ENCODE measurements at regions not wholly inside any gene's neighbourhood (a gene's known extent, or its start where the extent isn't known, plus 50 kb on each side); places are given as distances from the start of the nearest gene placed in this dataset.
"Not testable (repeated sequence)": the region's sequence is repeated elsewhere in the genome, so short reads cannot be mapped to it uniquely, and the experiment has no call there.

GRCh38 chr4:64899563-64899962 lies 490.3 kb upstream of the TECRL start (continued):
- TF ChIP-seq ZNF462 (CRISPR knock-in tag; IDR thresholded peaks at IDR 0.05) (no peak), CTCF (conservative IDR thresholded peaks at IDR 0.05; ENCODE audit: low read depth in 2 of 2) (no peak), ETS1 (IDR thresholded peaks at IDR 0.05) (no peak), STAT1 (IDR thresholded peaks at IDR 0.05; ENCODE audit: unreplicated experiment) (no peak), POLR2AphosphoS5 (IDR thresholded peaks at IDR 0.05; ENCODE audit: low read depth) (no peak)

GRCh38 chr4:64899030-64899429 lies 489.8 kb upstream of the TECRL start:
- not testable (repeated sequence) for H3K4me3 Mint-ChIP-seq; ATAC-seq; H3K36me3 Mint-ChIP-seq (ENCODE audit: low read depth); H3K4me1 Mint-ChIP-seq; H3K27me3 ChIP-seq (ENCODE audit: insufficient read depth); H3K27me3 Mint-ChIP-seq (ENCODE audit: insufficient read depth, low read depth, poor library complexity); H4K20me1 ChIP-seq (replicated peaks; ENCODE audit: insufficient read depth); H3K9me2 ChIP-seq (ENCODE audit: insufficient read depth); H3K4me2 ChIP-seq; H3K36me3 ChIP-seq (ENCODE audit: insufficient read depth); H3K27ac ChIP-seq (ENCODE audit: low read depth); DNase-seq (ENCODE audit: low spot score); H3K27ac Mint-ChIP-seq; H3K4me3 ChIP-seq; H3K79me2 ChIP-seq (replicated peaks; ENCODE audit: insufficient read depth); H3K4me1 ChIP-seq (ENCODE audit: insufficient read depth); H3F3A ChIP-seq (replicated peaks; ENCODE audit: low read depth); H2AFZ ChIP-seq; H3K9me3 Mint-ChIP-seq

Measured in GM23338 (cell line).